HG03175 (cell line): ENCODE measurements at regions not wholly inside any gene's neighbourhood (a gene's known extent, or its start where the extent isn't known, plus 50 kb on each side); places are given as distances from the start of the nearest gene placed in this dataset.
A peak's percentile ranks its signal among the peaks of the same experiment; 100 is the strongest.

Experiments used
- ATAC-seq: cut with Tn5 transposase; IDR thresholded peaks from one replicate; pipeline ENCODE4 v1.9.1; 2021; ENCODE audit warnings: mild to moderate bottlenecking, moderate library complexity; ENCODE audit not compliant: unreplicated experiment

GRCh38 chr13:109646423-109646822, 140.0 kb downstream of the IRS2 start:
- peak; percentile 74 for ATAC-seq

DNA sequence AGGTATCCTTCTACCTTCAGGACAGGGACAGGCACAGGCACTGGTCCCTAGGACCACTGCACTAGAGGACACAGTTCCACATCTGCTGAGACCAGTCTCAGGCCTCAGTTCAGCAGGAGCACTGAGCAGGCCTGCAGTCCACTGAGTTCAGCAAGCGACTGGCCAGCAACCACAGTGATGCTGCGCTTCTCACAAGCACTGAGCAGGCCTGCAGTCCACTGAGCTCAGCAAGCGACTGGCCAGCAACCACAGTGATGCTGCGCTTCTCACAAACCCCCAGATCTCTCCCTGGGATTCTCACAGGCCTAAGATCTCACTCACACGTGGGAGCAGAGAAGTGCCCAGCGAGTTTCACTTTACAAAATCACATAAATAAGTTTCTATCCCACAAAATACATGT, 140.6 kb downstream of the IRS2 start:
- ATAC-seq, result no peak

DNA sequence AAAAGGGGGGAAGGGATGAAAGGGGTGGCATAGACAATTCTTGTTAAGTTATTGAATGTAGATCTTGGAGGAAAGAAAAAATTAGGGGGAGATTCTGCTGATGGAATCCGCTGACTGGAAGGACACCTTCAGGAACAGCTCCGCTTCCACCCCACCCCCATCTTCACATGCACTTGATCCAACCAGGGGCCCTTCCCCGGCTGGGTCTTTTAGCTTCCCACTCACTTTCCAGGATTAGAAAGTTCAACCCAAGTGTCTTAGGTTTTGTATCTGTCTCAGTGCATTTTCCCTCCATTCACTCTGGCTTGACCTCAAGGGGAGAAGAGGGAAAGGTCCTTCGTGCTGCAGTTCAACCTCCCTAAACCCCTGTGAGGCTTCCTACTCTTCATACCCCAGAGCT, 141.4 kb downstream of the IRS2 start:
- no peak for ATAC-seq

GRCh38 chr13:109644069-109644750, 142.2 kb downstream of the IRS2 start:
- no peak for ATAC-seq

- no peak for ATAC-seq
These were observed 144.0 kb downstream of the IRS2 start for GRCh38 chr13:109642358-109642757.

DNA sequence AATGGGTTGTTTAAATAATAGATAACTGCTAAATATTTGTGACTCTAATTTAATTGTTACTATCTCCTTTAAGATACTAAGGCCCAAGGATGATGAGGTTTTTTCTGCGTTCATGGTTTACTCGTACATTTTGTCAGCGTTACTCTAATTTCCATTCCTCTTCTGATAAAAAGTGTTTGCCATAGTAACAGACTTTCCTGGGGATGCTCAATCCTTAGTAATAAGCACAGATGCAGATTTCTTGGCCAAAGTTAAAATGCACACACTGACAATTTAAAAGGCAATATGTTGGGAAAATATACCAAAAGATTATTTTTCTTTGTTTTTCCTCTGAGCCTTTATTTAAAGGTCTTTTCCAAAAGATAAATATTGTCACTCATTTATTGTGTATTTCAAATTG, 149.6 kb downstream of the IRS2 start:
- no peak for ATAC-seq

- no peak for ATAC-seq
These were observed 155.3 kb downstream of the IRS2 start for GRCh38 chr13:109631069-109631468.

- no peak for ATAC-seq
These were observed 156.1 kb downstream of the IRS2 start for GRCh38 chr13:109630271-109630670.

- ATAC-seq, result no peak
These were observed 156.6 kb downstream of the IRS2 start for GRCh38 chr13:109629737-109630136.

- no peak for ATAC-seq
These were observed 158.1 kb downstream of the IRS2 start for GRCh38 chr13:109628251-109628699.

- no peak for ATAC-seq
These were observed 158.7 kb downstream of the IRS2 start for GRCh38 chr13:109627649-109628048.

DNA sequence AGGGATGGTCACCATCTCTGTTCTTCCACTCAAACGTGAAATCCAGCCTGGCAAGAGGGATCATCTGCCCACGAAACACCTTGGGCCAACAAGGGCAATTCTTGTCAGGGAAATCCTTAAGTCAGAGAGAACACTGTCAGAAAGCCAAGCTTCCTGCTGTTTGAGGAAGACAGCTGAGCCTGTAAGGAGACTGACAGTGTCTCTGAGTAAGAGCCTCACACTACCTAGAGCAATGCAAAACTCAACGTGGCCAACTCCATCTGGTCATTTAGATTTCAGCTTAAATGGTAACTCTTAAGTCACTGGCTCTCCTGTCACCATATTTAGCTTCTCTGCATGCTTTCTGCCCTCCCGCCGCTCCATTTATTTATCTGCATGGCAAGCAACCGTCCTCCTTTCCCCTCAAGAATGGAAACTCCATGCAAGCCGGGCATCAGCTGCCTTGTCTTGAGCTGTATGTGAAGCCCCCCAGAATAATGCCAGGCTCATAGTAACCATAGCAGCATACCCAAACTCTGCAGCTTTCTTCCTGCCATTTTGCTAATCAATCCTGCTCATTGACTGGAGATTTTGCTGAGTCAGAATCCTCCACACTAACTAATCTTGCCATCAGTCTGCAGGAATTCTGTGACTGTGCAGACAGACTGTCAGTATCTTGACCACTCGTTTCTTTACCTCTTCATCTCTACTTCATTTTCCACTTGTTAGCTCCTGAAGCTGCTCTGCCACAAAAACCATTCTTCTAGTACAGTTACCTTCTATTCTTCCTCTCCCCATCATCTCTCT, 159.8 kb downstream of the IRS2 start:
- no peak for ATAC-seq

- ATAC-seq, result no peak
These were observed 161.2 kb downstream of the IRS2 start for GRCh38 chr13:109625156-109625555.

DNA sequence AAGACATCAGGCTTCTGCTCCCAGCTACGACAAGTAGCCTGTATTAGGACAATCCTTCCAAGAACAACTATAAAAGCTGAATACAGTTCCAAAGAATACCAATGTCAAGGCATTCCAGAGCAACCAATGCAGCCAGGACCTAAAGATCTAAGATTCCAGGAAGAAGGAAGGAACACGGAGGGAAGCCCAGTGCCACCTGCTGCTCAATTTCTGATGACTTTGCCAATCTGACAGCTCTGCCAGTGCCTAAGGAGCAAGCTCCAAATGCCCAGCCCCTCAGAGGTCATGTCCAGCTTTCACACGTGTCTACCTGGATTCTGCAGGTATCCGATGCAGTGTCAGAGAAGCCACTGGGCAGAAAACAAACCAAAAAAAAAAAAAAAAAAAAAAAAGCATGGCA, 164.4 kb downstream of the IRS2 start:
- no peak for ATAC-seq

GRCh38 chr13:109615721-109616420, 170.5 kb downstream of the IRS2 start:
- no peak for ATAC-seq

DNA sequence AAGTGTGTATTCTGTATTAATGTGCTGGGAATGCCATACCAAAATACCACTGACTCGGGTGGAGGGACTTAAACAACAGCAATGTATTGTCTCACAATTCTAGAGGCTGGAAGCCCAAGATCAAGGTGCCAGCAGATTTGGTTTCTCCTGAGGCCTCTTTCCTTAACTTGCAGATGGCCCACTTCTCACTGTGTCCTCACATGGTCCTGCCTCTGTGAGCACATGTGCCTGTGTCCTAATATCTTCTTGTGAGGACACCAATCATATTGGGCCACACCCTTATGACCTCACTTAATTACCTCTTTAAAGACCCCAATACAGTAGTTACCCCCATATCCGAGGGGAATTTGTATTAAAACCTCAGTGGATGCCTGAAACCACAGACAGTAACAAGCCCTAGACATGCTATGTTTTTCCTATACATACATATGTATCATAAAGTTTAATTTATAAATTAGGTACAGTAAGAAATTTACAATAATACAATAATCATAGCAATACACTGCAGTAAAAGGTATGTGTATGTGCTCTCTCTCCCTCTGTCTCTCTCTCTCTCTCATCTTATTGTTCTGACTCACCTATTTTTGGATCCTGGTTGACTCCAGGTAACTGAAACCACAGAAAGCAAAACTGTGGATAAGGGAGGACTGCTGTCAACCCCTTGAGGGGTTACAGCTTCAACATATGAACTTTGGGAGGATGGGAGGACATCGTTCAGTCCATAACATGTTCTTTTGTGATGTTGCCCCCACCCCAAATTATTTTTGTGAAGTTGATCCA, 174.3 kb downstream of the IRS2 start:
- no peak for ATAC-seq

GRCh38 chr13:109610517-109610916, 175.9 kb downstream of the IRS2 start:
- no peak for ATAC-seq

- no peak for ATAC-seq
These were observed 177.9 kb downstream of the IRS2 start for GRCh38 chr13:109608503-109608902.

DNA sequence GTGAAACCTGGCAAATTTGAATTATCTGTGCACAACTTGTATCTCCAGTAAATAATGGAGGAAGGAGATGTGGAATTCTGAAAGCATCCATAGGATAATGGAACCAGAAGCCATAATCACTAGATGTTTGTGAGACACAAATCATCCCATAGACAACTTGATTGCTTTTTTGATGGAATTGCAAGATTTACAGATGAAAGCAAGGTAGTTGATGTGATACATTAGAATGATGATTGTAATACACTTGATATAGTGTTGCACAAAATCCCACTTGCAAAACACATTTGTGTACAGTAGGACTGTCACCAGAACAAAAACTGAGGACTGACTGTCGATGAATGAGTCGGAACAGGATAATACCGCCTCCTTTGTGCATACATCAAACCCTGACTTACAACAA, 178.3 kb downstream of the IRS2 start:
- no peak for ATAC-seq

DNA sequence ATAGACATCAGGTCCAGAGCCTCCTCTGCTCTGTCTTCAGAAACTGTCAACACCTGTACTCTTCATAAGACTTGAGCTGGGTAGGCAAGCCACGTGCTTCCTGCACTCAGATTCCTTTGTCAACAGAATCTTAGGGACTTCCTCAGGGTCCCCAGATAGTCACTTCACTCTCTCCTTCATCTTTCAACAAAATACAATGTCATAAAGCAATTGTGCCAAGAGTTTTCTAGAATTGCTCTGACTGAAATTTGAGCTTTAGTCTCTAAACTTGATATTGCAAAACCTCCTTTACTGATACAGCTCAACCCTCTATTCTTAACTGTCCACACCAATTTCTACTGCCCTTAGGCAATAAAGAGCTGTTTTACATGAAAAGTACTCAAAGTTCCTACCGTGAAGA, 179.9 kb downstream of the IRS2 start:
- ATAC-seq, result no peak

DNA sequence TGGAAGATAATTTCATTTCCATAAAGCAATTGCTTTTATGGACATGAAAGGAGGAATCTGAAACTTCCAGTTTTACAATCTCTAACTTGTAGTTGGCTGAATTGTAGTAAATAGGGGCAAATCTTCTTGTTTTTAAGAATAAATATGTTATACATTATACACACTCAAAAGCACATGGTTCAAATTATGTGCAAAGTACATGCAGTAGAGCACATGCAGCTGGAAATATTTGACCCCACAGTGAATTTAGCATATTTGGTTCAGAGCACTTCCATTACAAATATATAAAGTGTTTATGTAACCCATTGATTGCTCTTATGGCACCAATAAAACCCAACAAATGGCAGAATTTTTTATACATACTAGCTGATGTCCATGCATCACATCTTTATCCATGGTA, 180.5 kb downstream of the IRS2 start:
- ATAC-seq, result no peak
